ENCODE measurements at regions not wholly inside any gene's neighbourhood (a gene's known extent, or its start where the extent isn't known, plus 50 kb on each side); places are given as distances from the start of the nearest gene placed in this dataset.
A peak's percentile ranks its signal among the peaks of the same experiment; 100 is the strongest.

DNA sequence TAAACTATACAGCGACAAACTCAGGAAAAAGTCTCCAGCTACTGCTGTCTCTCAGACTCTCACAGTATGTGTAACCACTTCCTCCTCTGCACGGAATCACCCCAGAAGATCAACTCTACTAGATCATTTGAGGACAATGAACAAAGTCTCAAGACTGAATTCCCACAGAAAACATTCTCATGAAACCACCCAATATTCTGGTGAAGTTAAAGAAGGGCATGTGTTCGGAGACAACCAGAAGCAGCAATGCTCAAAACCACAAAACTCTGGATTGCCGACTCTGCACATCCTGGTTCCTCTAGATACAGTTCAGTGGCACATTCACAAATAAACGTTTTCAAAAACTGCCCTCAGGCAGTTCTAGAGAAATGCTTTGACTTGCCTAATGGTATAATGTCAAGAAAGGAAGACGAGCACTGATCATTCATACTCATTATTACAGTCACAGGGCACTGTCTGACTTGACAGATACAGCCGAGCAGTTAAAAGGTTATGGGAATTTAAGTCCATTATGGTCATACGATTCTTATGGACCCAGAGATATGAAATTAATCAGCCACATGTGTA is 91.9 kb upstream of the STK17B start:
- Histone ChIP-seq H3K4me1 (peaks cover 0 to 67% (median 17%) of the 10 kb centered on the region in 9 donors), H3K9me3 (no peaks in the 10 kb centered on the region), H3K27ac (peak overlapping the region in 4 of 10 donors; percentile 2 to 84 (median 30)), H3K27me3 (no peaks in the 10 kb centered on the region), H3K36me3 (peaks cover 0 to 72% (median 0%) of the 10 kb centered on the region in 9 donors), H3K4me3 (no peak overlapping the region)
- DNase-seq: no peak
- TF ChIP-seq, protein P1, sequence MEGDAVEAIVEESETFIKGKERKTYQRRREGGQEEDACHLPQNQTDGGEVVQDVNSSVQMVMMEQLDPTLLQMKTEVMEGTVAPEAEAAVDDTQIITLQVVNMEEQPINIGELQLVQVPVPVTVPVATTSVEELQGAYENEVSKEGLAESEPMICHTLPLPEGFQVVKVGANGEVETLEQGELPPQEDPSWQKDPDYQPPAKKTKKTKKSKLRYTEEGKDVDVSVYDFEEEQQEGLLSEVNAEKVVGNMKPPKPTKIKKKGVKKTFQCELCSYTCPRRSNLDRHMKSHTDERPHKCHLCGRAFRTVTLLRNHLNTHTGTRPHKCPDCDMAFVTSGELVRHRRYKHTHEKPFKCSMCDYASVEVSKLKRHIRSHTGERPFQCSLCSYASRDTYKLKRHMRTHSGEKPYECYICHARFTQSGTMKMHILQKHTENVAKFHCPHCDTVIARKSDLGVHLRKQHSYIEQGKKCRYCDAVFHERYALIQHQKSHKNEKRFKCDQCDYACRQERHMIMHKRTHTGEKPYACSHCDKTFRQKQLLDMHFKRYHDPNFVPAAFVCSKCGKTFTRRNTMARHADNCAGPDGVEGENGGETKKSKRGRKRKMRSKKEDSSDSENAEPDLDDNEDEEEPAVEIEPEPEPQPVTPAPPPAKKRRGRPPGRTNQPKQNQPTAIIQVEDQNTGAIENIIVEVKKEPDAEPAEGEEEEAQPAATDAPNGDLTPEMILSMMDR (IDR thresholded peaks at IDR 0.05): no peak
- 60 to 63% methylated on average over 8 of the region's 8 CpGs for WGBS, 2 donors
- intact Hi-C loops (cut with DNase I): no loop called here
- ATAC-seq: peak; percentile 53 to 88 (median 70)

DNA sequence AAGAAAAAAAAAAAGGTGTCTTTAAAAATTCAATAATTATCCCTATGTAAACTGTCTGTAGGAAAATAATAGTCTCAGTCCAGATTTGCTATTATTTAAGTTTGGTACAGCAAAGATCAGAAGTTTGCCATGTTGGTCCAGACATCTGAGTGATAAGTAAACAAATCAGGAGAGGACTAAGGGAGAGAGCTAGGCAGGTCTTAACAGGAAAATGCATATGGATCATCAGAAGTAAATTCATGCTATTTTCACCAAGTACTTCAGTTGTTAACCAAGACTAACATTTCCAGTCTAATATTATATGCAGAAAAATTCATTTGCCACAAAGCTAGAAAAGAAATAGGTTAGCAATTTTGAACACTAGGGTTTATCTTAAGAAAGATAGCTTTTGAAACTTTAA is 95.0 kb upstream of the STK17B start:
- no peak for DNase-seq
- Histone ChIP-seq H3K27me3 (no peaks in the 10 kb centered on the region), H3K4me1 (peaks cover 0 to 75% (median 26%) of the 10 kb centered on the region in 9 donors), H3K36me3 (peaks cover 0 to 72% (median 0%) of the 10 kb centered on the region in 9 donors), H3K4me3 (no peak overlapping the region), H3K9me3 (no peaks in the 10 kb centered on the region), H3K27ac (peak overlapping the region in 2 of 10 donors; percentile 55 to 81)
- TF ChIP-seq, protein P1 (IDR thresholded peaks at IDR 0.05): no peak
- intact Hi-C loops (cut with DNase I): loop anchor here in 1 of 10 donors (5.0 kb wide), 1 partner anchor 34 kb away; no protein-coding TSS in a partner anchor
- no peak for ATAC-seq

DNA sequence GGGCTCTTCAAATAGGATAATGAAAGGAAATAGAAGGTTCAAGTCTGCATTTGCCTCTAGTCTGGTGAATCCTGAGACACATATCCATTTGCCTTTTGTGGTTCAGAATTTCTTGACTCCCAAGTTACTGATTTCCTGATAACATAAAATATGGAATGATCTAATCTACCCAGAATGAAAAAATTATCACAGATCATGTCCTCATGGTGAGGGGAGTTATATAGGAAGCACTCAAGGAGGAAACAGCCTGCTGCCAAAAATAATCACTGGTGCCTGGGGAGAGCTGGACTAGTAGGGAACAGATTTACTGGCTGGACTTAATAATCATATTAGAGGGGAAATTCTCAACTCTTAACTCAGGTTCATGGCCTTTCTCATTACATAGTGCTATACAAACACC is 95.5 kb upstream of the STK17B start:
- TF ChIP-seq, protein P1 (IDR thresholded peaks at IDR 0.05): no peak
- no peaks in the 10 kb centered on the region for H3K9me3 ChIP-seq
- peaks cover 0 to 74% (median 26%) of the 10 kb centered on the region in 9 donors for H3K4me1 ChIP-seq
- H3K36me3 ChIP-seq: peaks cover 0 to 74% (median 0%) of the 10 kb centered on the region in 9 donors
- peak overlapping the region in 3 of 10 donors; percentile 10 to 81 (median 55) for H3K27ac ChIP-seq
- no peak for DNase-seq
- no peak overlapping the region for H3K4me3 ChIP-seq
- no peaks in the 10 kb centered on the region for H3K27me3 ChIP-seq
- peak in 5 of 8 donors; percentile 40 to 75 (median 47) for ATAC-seq
- intact Hi-C loops (cut with DNase I): loop anchor here in 1 of 10 donors (5.0 kb wide), 1 partner anchor 35 kb away; no protein-coding TSS in a partner anchor

GRCh38 chr2:196268025-196268424 is 96.6 kb upstream of the STK17B start:
- peak overlapping the region in 1 of 10 donors; percentile 8 for H3K4me3 ChIP-seq
- H3K27ac ChIP-seq: peak overlapping the region in 9 of 10 donors; percentile 17 to 81 (median 36)
- ATAC-seq: peak in 2 of 8 donors; percentile 41 to 45

More at GRCh38 chr2:196268025-196268424, 96.6 kb upstream of the STK17B start:
- Histone ChIP-seq H3K27me3 (no peaks in the 10 kb centered on the region), H3K36me3 (peaks cover 0 to 76% (median 0%) of the 10 kb centered on the region in 9 donors), H3K9me3 (no peaks in the 10 kb centered on the region), H3K4me1 (peaks cover 0 to 63% (median 26%) of the 10 kb centered on the region in 9 donors)
- TF ChIP-seq, protein P1 (IDR thresholded peaks at IDR 0.05): no peak
- intact Hi-C loops (cut with DNase I): loop anchor here in 1 of 10 donors (5.0 kb wide), 1 partner anchor 36 kb away; no protein-coding TSS in a partner anchor
- WGBS, 2 donors: 22 to 41% methylated on average over 1 of the region's 1 CpG
- DNase-seq: no peak
